GM12892 (cell line): ENCODE measurements at regions not wholly inside any gene's neighbourhood (a gene's known extent, or its start where the extent isn't known, plus 50 kb on each side); places are given as distances from the start of the nearest gene placed in this dataset.
A peak's percentile ranks its signal among the peaks of the same experiment; 100 is the strongest.

Source experiments
- DNase-seq: peaks from one replicate; pipeline ENCODE4 v3.0.0; 2011; ENCODE audit not compliant: insufficient read length
- FAIRE-seq: peaks from 2 replicates; lab custom pipeline; 2011; peaks lifted over from hg19 to GRCh38; lab: Jason Lieb, UNC
- POLR2A ChIP-seq: IDR thresholded peaks from 2 replicates; pipeline ENCODE4 v1.6.1; 2011; ENCODE audit warnings: low read depth, low read length, control low read depth
- POLR2AphosphoS5 ChIP-seq: IDR thresholded peaks from 2 replicates; pipeline ENCODE4 v1.6.1; 2011; ENCODE audit warnings: low read depth, low read length, control low read depth
- TAF1 ChIP-seq: IDR thresholded peaks from 2 replicates; pipeline ENCODE4 v1.6.1; 2011; ENCODE audit warnings: low read depth, mild to moderate bottlenecking, control low read depth, low read length, borderline replicate concordance

DNA sequence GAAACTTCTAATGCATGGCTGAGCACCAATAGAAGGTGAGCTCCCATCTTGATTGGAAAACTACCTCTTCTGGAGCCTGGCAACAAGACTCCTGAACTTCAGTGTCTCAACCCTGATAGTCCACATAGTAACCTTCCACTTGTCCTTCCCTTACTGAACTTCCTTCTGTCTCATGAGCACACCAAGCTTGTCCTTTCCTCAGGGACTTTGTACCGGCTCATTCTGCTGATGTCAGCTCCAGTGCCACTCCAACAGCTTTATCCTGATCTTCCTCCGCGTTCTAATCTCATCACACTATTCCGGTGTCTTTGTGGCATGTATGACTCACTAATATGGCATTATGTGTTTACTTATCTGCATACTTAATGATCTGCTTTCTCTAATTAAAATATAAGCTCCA is 862.0 kb upstream of the ID2 start:
- FAIRE-seq (no peak), DNase-seq (no peak)
- TF ChIP-seq POLR2A = no peak
- TF ChIP-seq TAF1 = no peak
- no peak for TF ChIP-seq POLR2AphosphoS5

DNA sequence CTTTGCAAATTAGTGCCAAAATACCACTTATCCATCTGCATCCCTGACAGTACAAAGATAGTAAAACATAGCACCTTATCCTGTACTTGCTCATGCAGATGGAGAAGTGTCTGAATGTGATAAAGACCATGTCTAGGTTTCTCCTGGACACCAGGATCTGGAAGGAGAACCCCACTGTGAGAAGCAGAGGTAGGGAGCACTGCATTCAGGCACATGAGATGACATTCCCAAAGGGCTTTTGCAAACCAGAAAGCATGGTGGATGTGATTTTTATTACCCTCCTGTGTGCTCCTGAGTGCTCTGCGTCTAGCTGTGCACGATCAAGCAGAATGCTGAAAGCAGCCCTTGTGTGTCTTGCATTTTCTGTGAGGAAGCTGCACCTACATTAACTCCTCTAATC is 857.6 kb upstream of the ID2 start:
- no peak for FAIRE-seq
- no peak for DNase-seq
- TF ChIP-seq POLR2A (no peak), POLR2AphosphoS5 (no peak), TAF1 (no peak)

DNA sequence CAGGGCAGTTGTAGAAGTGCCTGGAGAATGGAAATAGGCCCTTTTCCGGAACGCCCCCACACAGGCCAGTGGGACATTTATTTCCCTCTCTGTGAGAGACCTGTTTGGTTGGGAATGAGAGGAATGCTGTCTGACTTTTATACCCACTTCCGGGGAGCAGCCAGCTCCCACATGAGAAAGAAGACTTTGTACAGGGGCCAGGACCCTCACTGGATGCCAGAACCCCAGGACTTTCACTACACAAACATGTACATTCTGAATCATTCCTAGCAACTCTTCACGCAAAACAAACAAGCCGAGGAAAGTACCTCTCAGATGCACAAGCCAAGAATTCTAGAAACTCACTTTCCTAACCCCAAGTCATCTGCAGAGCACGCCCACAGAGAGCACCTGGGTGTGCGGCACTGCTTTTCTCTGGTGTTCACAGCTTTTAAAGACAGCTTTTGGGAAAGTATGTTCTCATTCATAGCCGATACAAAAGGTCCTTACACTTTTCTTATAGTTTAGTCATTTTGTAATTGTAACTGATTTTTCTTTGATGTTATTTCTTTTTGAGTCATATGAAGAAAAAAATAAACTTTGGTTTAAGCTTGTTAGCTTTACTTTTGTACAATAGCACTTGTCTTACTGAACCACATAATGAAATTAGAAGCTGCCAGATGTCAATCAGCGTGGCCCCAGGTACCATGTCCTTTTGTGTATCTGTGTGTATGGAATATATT is 856.1 kb upstream of the ID2 start:
- FAIRE-seq = peak; percentile 67
- TF ChIP-seq POLR2AphosphoS5 (peak; percentile 36; the same call in 1 of the 2 replicates), TAF1 (no peak), POLR2A (no peak)
- peak; percentile 26 for DNase-seq

- no peak for FAIRE-seq
- no peak for TF ChIP-seq POLR2A
- no peak for TF ChIP-seq POLR2AphosphoS5
- no peak for TF ChIP-seq TAF1
Observed at GRCh38 chr2:7826656-7827055, 855.2 kb upstream of the ID2 start.

DNA sequence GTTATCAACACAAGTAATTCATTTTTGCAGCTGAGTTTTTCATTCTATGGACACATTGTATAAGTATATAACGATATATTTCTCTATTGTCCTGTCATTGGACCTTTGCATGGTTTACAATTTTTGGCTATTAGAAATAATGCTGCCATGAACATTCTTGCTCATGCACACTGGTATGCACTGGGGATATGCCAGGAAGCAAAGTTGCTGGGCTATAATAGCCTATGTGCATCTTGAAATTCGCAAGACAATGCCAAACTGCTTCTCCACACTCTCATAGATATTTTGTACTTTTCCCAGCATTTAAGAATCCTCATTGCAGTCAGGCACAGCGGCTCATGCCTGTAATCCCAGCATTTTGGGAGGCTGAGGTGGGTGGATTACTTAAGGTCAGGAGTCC is 852.6 kb upstream of the ID2 start:
- FAIRE-seq (no peak), DNase-seq (no peak)
- TF ChIP-seq POLR2AphosphoS5 = no peak
- no peak for TF ChIP-seq TAF1
- no peak for TF ChIP-seq POLR2A

More at GRCh38 chr2:7826656-7827055, 855.2 kb upstream of the ID2 start:
- no peak for DNase-seq

- no peak for DNase-seq
- TF ChIP-seq TAF1 (no peak), POLR2A (no peak), POLR2AphosphoS5 (no peak)
- no peak for FAIRE-seq
Observed at GRCh38 chr2:7830616-7831015, 851.2 kb upstream of the ID2 start.

DNA sequence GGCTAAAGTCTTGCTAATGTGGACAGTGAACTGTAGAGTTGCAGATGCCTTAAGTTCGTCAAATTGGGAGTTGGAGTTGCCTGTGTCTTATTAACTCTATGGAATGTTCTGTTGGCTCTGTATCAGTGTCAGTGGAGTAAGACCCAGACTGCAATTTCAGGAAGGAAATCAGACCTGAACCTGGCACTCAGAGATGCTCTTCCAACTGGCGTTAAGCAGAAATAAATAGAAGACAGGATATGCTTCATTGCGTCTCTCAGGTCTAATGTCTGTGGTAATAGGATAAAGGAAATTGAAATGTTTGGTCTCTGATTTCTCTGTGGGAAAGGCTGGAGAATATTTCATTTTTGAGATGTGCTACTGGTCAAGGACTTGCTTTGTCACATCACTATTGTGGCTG is 846.7 kb upstream of the ID2 start:
- no peak for TF ChIP-seq POLR2AphosphoS5
- no peak for FAIRE-seq
- DNase-seq = no peak

GRCh38 chr2:7835693-7836680 is 845.9 kb upstream of the ID2 start:
- peak; percentile 14 for DNase-seq
- peak; percentile 61 for FAIRE-seq
- TF ChIP-seq POLR2A (no peak), TAF1 (no peak), POLR2AphosphoS5 (no peak)

- no peak for TF ChIP-seq POLR2A
- no peak for TF ChIP-seq TAF1
- TF ChIP-seq POLR2AphosphoS5 = no peak
- DNase-seq = no peak
- no peak for FAIRE-seq
Observed at GRCh38 chr2:7837237-7837760, 844.6 kb upstream of the ID2 start.

- FAIRE-seq = no peak
- no peak for TF ChIP-seq POLR2A
- TF ChIP-seq POLR2AphosphoS5 = no peak
- TF ChIP-seq TAF1 = no peak
- no peak for DNase-seq
Observed at GRCh38 chr2:7838669-7839068, 843.2 kb upstream of the ID2 start.

DNA sequence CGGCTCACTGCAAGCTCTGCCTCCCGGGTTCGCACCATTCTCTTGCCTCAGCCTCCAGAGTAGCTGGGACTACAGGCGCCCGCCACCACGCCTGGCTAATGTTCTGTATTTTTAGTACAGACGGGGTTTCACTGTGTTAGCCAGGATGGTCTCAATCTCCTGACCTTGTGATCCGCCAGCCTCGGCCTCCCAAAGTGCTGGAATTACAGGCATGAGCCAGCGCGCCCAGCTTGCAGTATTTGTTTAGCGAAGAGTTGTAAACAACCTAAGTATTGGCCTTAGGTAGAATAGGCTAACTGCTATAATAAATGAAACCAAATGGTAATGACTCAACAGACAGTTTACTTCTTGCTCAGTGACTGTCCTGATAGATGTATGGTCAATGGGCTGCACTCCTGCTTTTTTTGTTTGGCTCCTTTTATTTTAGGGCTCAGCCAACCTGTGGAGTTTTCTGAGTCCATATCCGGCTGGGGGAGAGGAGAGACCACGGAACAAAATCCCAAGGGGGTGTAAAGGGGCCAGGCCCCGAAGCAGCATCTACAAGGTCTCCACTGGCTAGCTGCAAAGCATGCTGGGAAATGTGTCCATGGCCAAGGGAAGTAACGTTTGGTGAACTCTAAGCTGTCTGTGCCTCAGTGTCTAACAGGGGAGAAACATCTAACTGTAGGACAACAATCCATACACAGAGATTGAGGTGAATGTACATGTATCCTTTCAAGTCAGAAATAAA is 841.0 kb upstream of the ID2 start:
- DNase-seq (no peak), FAIRE-seq (no peak)
- TF ChIP-seq POLR2AphosphoS5 (no peak), TAF1 (no peak), POLR2A (no peak)

- no peak for FAIRE-seq
- no peak for DNase-seq
- TF ChIP-seq POLR2A (no peak), TAF1 (no peak), POLR2AphosphoS5 (no peak)
Observed at GRCh38 chr2:7841751-7842150, 840.1 kb upstream of the ID2 start.
